ENCODE measurements at regions not wholly inside any gene's neighbourhood (a gene's known extent, or its start where the extent isn't known, plus 50 kb on each side); places are given as distances from the start of the nearest gene placed in this dataset.

- Histone ChIP-seq H4K20me1 (ENCODE audit: insufficient read depth) (no peaks in the 10 kb centered on the region; the same call in 1 of the 2 replicates), H3K79me2 (ENCODE audit: insufficient read depth, low read length) (no peaks in the 10 kb centered on the region), H3K9me2 (ENCODE audit: insufficient read depth) (no peaks in the 10 kb centered on the region), H3K4me2 (ENCODE audit: low read length) (no peak overlapping the region), H3K9ac (ENCODE audit: low read length) (no peak overlapping the region), H3K27me3 (ENCODE audit: insufficient read depth, low read length) (no peaks in the 10 kb centered on the region), H3K36me3 (ENCODE audit: control insufficient read depth in 1 of 2, insufficient read depth in 2 of 2, low read length in 2 of 2) (no peaks in the 10 kb centered on the region), H3K9me3 (ENCODE audit: control insufficient read depth in 1 of 2, insufficient read depth in 1 of 2, low read depth in 1 of 2, low read length in 2 of 2) (peaks cover 0 to 18% of the 10 kb centered on the region in 2 experiments; a peak in 2 of 4 replicates), H3K27ac (ENCODE audit: low read depth, low read length) (no peak overlapping the region), H3K4me1 (ENCODE audit: control insufficient read depth in 1 of 2, insufficient read depth in 2 of 2, low read length in 2 of 2) (no peaks in the 10 kb centered on the region), H3K4me3 (replicated peaks in 1 of 2; ENCODE audit: low read depth in 1 of 2, low read length in 2 of 2) (no peak overlapping the region), H2AFZ (ENCODE audit: low read depth, low read length, poor library complexity, severe bottlenecking) (no peak overlapping the region)
- TF ChIP-seq MAX (IDR thresholded peaks at IDR 0.05), result no peak
- TF ChIP-seq CTCF (IDR thresholded peaks at IDR 0.05 in 2 of 3, conservative IDR thresholded peaks at IDR 0.05 in 1 of 3; ENCODE audit: borderline replicate concordance in 1 of 3, insufficient read depth in 1 of 3, low read depth in 2 of 3, low read length in 2 of 3), result no peak
- TF ChIP-seq YY1 (IDR thresholded peaks at IDR 0.05; ENCODE audit: extremely low read depth, insufficient replicate concordance, low read depth, low read length), result no peak
- TF ChIP-seq ZFX (IDR thresholded peaks at IDR 0.05), result no peak
- no peak for TF ChIP-seq JUND (IDR thresholded peaks at IDR 0.05)
- no peak for TF ChIP-seq RAD21 (IDR thresholded peaks at IDR 0.05; ENCODE audit: low read depth)
- TF ChIP-seq ZBTB33 (IDR thresholded peaks at IDR 0.05; ENCODE audit: extremely low read depth, insufficient replicate concordance, low read length), result no peak
- no peak for TF ChIP-seq SIN3A (IDR thresholded peaks at IDR 0.05; ENCODE audit: low read depth)
- TF ChIP-seq EZH2phosphoT487 (IDR thresholded peaks at IDR 0.05; ENCODE audit: borderline replicate concordance), result no peak
- no peak for TF ChIP-seq FOSL1 (IDR thresholded peaks at IDR 0.05; ENCODE audit: low read depth)
- no peak for TF ChIP-seq ZNF274 (IDR thresholded peaks at IDR 0.05; ENCODE audit: low read depth, low read length)
- TF ChIP-seq ATF3 (IDR thresholded peaks at IDR 0.05), result no peak
- TF ChIP-seq POLR2AphosphoS5 (IDR thresholded peaks at IDR 0.05; ENCODE audit: low read depth, low read length), result no peak
- TF ChIP-seq TCF7L2 (IDR thresholded peaks at IDR 0.05; ENCODE audit: borderline replicate concordance, extremely low read depth, insufficient read depth, insufficient read length), result no peak
- TF ChIP-seq ELF1 (IDR thresholded peaks at IDR 0.05; ENCODE audit: borderline replicate concordance, low read depth), result no peak
- TF ChIP-seq REST (IDR thresholded peaks at IDR 0.05; ENCODE audit: low read depth), result no peak
- no peak for TF ChIP-seq SP1 (IDR thresholded peaks at IDR 0.05; ENCODE audit: low read depth)
- TF ChIP-seq CBX3 (IDR thresholded peaks at IDR 0.05; ENCODE audit: low read depth), result no peak
- TF ChIP-seq POLR2A (IDR thresholded peaks at IDR 0.05; ENCODE audit: borderline replicate concordance, extremely low read depth, insufficient read depth, insufficient read length), result no peak
- RAD21 ChIA-PET (ENCODE audit: low non-redundant PET in 1 of 2, low total read pairs in 2 of 2, uncharacterized antibody in 2 of 2, unreplicated experiment in 2 of 2), result no interaction called here
- POLR2A ChIA-PET, result no interaction called here
- DNase-seq (ENCODE audit: low read depth, low spot score) (no peak), ATAC-seq (no peak)
- intact Hi-C loops (cut with micrococcal nuclease), result no loop called here
- CTCF ChIA-PET, result no interaction called here
- no TSS peak for BruUV-seq (replicated peaks)
Measured at GRCh38 chr9:103277240-103277639, 282.1 kb downstream of the CYLC2 start.
